Activated T-cell treated with anti-CD3 and anti-CD28 coated beads, Interleukin-2, amount 50 U/mL, for 4 hours (primary cell): ENCODE measurements at regions not wholly inside any gene's neighbourhood (a gene's known extent, or its start where the extent isn't known, plus 50 kb on each side); places are given as distances from the start of the nearest gene placed in this dataset.

Experiments
- ATAC-seq, 2 donors: fragments of 200-7000 bp; cut with Tn5 transposase; one replicate each; pipeline ENCODE4 v1.10.0; 2021
- DNase-seq: peaks from one replicate; pipeline ENCODE4 v3.0.0-alpha.2; 2020
- H3K27me3 Mint-ChIP-seq: one replicate; pipeline ENCODE4 v1.8.0; 2021; ENCODE audit warnings: low read depth, mixed read lengths
- H3K36me3 Mint-ChIP-seq: one replicate; pipeline ENCODE4 v1.8.0; 2022; ENCODE audit warnings: mixed read lengths; ENCODE audit not compliant: insufficient read depth
- H3K4me1 Mint-ChIP-seq: one replicate; pipeline ENCODE4 v1.8.0; 2021; ENCODE audit warnings: low read depth, mixed read lengths
- H3K4me3 Mint-ChIP-seq: one replicate; pipeline ENCODE4 v1.8.0; 2021; ENCODE audit warnings: mild to moderate bottlenecking, moderate library complexity, mixed read lengths
- H3K9me3 Mint-ChIP-seq: one replicate; pipeline ENCODE4 v1.8.0; 2021; ENCODE audit warnings: mixed read lengths

- Mint-ChIP-seq H3K4me3 (no peak overlapping the region), H3K27me3 (peaks cover 3% of the 10 kb centered on the region), H3K4me1 (no peaks in the 10 kb centered on the region), H3K9me3 (peaks cover 5% of the 10 kb centered on the region), H3K36me3 (no peaks in the 10 kb centered on the region)
- no peak for DNase-seq
- ATAC-seq = no peak
Observed at GRCh38 chr2:2405780-2406179, 74.7 kb upstream of the MYT1L start.

- H3K4me3 Mint-ChIP-seq = no peak overlapping the region
- no peaks in the 10 kb centered on the region for H3K4me1 Mint-ChIP-seq
- peaks cover 6% of the 10 kb centered on the region for H3K9me3 Mint-ChIP-seq
- H3K27me3 Mint-ChIP-seq = peaks cover 3% of the 10 kb centered on the region
- ATAC-seq = no peak
- H3K36me3 Mint-ChIP-seq = peaks cover 2% of the 10 kb centered on the region
- DNase-seq = no peak
Observed at GRCh38 chr2:2400286-2401038, 69.4 kb upstream of the MYT1L start.

- peaks cover 3% of the 10 kb centered on the region for H3K27me3 Mint-ChIP-seq
- peaks cover 12% of the 10 kb centered on the region for H3K9me3 Mint-ChIP-seq
- ATAC-seq (no peak), DNase-seq (no peak)
- peaks cover 2% of the 10 kb centered on the region for H3K36me3 Mint-ChIP-seq
- no peak overlapping the region for H3K4me3 Mint-ChIP-seq
- H3K4me1 Mint-ChIP-seq = no peaks in the 10 kb centered on the region
Observed at GRCh38 chr2:2399396-2399795, 68.3 kb upstream of the MYT1L start.

- Mint-ChIP-seq H3K4me3 (no peak overlapping the region), H3K36me3 (no peaks in the 10 kb centered on the region), H3K4me1 (no peaks in the 10 kb centered on the region), H3K9me3 (peaks cover 21% of the 10 kb centered on the region), H3K27me3 (no peaks in the 10 kb centered on the region)
- no peak for ATAC-seq
- DNase-seq = no peak
Observed at GRCh38 chr2:2392332-2392731, 61.3 kb upstream of the MYT1L start.

GRCh38 chr2:2389215-2389614 lies 58.1 kb upstream of the MYT1L start:
- no peaks in the 10 kb centered on the region for H3K36me3 Mint-ChIP-seq
- H3K27me3 Mint-ChIP-seq = no peaks in the 10 kb centered on the region
- peaks cover 12% of the 10 kb centered on the region for H3K9me3 Mint-ChIP-seq
- no peak overlapping the region for H3K4me3 Mint-ChIP-seq
- DNase-seq = no peak
- ATAC-seq = no peak
- H3K4me1 Mint-ChIP-seq = no peaks in the 10 kb centered on the region
